WTC11 (cell line): ENCODE measurements at regions not wholly inside any gene's neighbourhood (a gene's known extent, or its start where the extent isn't known, plus 50 kb on each side); places are given as distances from the start of the nearest gene placed in this dataset.

Experiments
- CTCF ChIP-seq: fragments of 200-600 bp; IDR thresholded peaks from 2 replicates; pipeline ENCODE4 v1.8.0; 2022; ENCODE audit warnings: antibody characterized with exemption
- MAX ChIP-seq: sonication (generic); formaldehyde crosslinking; IDR thresholded peaks from 2 replicates; pipeline ENCODE4 v1.8.0; 2022; ENCODE audit warnings: mild to moderate bottlenecking, missing genetic modification reagents
- NFYB ChIP-seq: sonication (generic); formaldehyde crosslinking; conservative IDR thresholded peaks from 2 replicates; pipeline ENCODE4 v1.8.0; 2022; ENCODE audit warnings: low read depth, missing genetic modification reagents
- PRDM15 ChIP-seq: sonication (generic); formaldehyde crosslinking; IDR thresholded peaks from 2 replicates; pipeline ENCODE4 v1.8.0; 2022; ENCODE audit warnings: missing genetic modification reagents
- TP53 ChIP-seq: sonication (generic); formaldehyde crosslinking; IDR thresholded peaks from 2 replicates; pipeline ENCODE4 v1.8.1; 2023; ENCODE audit warnings: mild to moderate bottlenecking, missing genetic modification reagents
- ZNF263 ChIP-seq: sonication (generic); formaldehyde crosslinking; IDR thresholded peaks from 2 replicates; pipeline ENCODE4 v1.8.1; 2022; ENCODE audit warnings: low read depth, mild to moderate bottlenecking, moderate library complexity, missing genetic modification reagents
- TF ChIP-seq, protein P1 (sequence below): sonication (generic); formaldehyde crosslinking; IDR thresholded peaks from 2 replicates; pipeline ENCODE4 v1.8.1; 2023; ENCODE audit warnings: mild to moderate bottlenecking, missing genetic modification reagents, moderate library complexity

GRCh38 chr6:48472535-48472934 lies 361.5 kb upstream of the PTCHD4 start:
- TF ChIP-seq CTCF (no peak), PRDM15 (no peak), ZNF263 (CRISPR knock-in tag) (no peak), NFYB (CRISPR knock-in tag) (no peak), TP53 (CRISPR knock-in tag) (no peak), MAX (no peak)
- TF ChIP-seq, protein P1, sequence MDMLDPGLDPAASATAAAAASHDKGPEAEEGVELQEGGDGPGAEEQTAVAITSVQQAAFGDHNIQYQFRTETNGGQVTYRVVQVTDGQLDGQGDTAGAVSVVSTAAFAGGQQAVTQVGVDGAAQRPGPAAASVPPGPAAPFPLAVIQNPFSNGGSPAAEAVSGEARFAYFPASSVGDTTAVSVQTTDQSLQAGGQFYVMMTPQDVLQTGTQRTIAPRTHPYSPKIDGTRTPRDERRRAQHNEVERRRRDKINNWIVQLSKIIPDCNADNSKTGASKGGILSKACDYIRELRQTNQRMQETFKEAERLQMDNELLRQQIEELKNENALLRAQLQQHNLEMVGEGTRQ (CRISPR knock-in tag), result no peak
